ENCODE measurements at regions not wholly inside any gene's neighbourhood (a gene's known extent, or its start where the extent isn't known, plus 50 kb on each side); places are given as distances from the start of the nearest gene placed in this dataset.

DNA sequence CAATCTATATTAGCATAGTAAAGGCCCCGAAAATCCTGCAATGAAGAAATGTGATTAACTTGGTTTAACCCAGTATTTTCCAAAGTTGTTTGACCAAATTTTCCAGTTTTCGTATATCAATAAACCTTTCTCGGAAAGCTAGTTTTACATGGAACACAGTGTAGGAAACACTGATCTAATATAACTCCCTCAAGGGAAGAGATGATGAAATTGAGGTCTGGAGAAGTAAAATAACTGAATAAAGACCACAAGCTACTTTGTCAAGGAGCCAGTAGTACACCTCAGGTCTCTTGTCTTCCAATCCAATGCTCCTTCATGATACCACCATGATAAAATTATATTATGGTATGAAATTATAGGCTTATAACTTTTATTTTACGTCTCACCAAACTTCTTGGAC, 118.1 kb upstream of the TARS1 start:
- TF ChIP-seq, protein P1, sequence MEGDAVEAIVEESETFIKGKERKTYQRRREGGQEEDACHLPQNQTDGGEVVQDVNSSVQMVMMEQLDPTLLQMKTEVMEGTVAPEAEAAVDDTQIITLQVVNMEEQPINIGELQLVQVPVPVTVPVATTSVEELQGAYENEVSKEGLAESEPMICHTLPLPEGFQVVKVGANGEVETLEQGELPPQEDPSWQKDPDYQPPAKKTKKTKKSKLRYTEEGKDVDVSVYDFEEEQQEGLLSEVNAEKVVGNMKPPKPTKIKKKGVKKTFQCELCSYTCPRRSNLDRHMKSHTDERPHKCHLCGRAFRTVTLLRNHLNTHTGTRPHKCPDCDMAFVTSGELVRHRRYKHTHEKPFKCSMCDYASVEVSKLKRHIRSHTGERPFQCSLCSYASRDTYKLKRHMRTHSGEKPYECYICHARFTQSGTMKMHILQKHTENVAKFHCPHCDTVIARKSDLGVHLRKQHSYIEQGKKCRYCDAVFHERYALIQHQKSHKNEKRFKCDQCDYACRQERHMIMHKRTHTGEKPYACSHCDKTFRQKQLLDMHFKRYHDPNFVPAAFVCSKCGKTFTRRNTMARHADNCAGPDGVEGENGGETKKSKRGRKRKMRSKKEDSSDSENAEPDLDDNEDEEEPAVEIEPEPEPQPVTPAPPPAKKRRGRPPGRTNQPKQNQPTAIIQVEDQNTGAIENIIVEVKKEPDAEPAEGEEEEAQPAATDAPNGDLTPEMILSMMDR (IDR thresholded peaks at IDR 0.05; ENCODE audit: poor library complexity, severe bottlenecking): no peak
- no peak for TF ChIP-seq POLR2AphosphoS5 (IDR thresholded peaks at IDR 0.05)
- TF ChIP-seq MXI1 (conservative IDR thresholded peaks at IDR 0.05; ENCODE audit: poor library complexity, severe bottlenecking): no peak
- TF ChIP-seq, protein P2, sequence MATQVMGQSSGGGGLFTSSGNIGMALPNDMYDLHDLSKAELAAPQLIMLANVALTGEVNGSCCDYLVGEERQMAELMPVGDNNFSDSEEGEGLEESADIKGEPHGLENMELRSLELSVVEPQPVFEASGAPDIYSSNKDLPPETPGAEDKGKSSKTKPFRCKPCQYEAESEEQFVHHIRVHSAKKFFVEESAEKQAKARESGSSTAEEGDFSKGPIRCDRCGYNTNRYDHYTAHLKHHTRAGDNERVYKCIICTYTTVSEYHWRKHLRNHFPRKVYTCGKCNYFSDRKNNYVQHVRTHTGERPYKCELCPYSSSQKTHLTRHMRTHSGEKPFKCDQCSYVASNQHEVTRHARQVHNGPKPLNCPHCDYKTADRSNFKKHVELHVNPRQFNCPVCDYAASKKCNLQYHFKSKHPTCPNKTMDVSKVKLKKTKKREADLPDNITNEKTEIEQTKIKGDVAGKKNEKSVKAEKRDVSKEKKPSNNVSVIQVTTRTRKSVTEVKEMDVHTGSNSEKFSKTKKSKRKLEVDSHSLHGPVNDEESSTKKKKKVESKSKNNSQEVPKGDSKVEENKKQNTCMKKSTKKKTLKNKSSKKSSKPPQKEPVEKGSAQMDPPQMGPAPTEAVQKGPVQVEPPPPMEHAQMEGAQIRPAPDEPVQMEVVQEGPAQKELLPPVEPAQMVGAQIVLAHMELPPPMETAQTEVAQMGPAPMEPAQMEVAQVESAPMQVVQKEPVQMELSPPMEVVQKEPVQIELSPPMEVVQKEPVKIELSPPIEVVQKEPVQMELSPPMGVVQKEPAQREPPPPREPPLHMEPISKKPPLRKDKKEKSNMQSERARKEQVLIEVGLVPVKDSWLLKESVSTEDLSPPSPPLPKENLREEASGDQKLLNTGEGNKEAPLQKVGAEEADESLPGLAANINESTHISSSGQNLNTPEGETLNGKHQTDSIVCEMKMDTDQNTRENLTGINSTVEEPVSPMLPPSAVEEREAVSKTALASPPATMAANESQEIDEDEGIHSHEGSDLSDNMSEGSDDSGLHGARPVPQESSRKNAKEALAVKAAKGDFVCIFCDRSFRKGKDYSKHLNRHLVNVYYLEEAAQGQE (IDR thresholded peaks at IDR 0.05; ENCODE audit: borderline replicate concordance): no peak
- no peak for TF ChIP-seq TAF1 (IDR thresholded peaks at IDR 0.05; ENCODE audit: low read depth)
- no peak for TF ChIP-seq EZH2 (IDR thresholded peaks at IDR 0.05; ENCODE audit: borderline replicate concordance, insufficient read depth, low read length, poor library complexity, severe bottlenecking)
- TF ChIP-seq RAD21 (conservative IDR thresholded peaks at IDR 0.05): no peak
- TF ChIP-seq SMC3 (conservative IDR thresholded peaks at IDR 0.05; ENCODE audit: poor library complexity): no peak

Data from neural cell (in vitro differentiated cells).